K562 (cell line): ENCODE measurements at regions not wholly inside any gene's neighbourhood (a gene's known extent, or its start where the extent isn't known, plus 50 kb on each side); places are given as distances from the start of the nearest gene placed in this dataset.

Experiments
- CREB1 ChIP-seq, 2 experiments: sonication (generic) in 1 of 2; formaldehyde crosslinking in 1 of 2; IDR thresholded peaks; 2 replicates each; pipeline versions ENCODE4 v1.6.1 to v1.8.0; 2012 to 2022; ENCODE audit warnings: inconsistent platforms in 1 of 2, mild to moderate bottlenecking in 1 of 2, missing genetic modification reagents in 1 of 2, moderate library complexity in 1 of 2
- E2F1 ChIP-seq: sonication (generic); formaldehyde crosslinking; IDR thresholded peaks from 2 replicates; pipeline ENCODE4 v1.8.1; 2023; ENCODE audit warnings: mild to moderate bottlenecking, missing genetic modification reagents, moderate library complexity
- JUNB ChIP-seq: fragments of 450-650 bp; formaldehyde crosslinking; conservative IDR thresholded peaks from 2 replicates; pipeline ENCODE4 v1.4.0; 2020; ENCODE audit warnings: mild to moderate bottlenecking
- SMARCE1 ChIP-seq: fragments of 450-650 bp; IDR thresholded peaks from 2 replicates; pipeline ENCODE4 v1.7.1; 2016; ENCODE audit warnings: mild to moderate bottlenecking
- TF ChIP-seq, protein P1 (sequence below), 2 experiments: fragments of 450-650 bp; formaldehyde crosslinking in 1 of 2; IDR thresholded peaks; 2 replicates each; pipeline versions ENCODE4 v1.4.0 to v1.6.1; 2014 to 2020; ENCODE audit warnings: mild to moderate bottlenecking in 2 of 2, borderline replicate concordance in 1 of 2, low read depth in 1 of 2

DNA sequence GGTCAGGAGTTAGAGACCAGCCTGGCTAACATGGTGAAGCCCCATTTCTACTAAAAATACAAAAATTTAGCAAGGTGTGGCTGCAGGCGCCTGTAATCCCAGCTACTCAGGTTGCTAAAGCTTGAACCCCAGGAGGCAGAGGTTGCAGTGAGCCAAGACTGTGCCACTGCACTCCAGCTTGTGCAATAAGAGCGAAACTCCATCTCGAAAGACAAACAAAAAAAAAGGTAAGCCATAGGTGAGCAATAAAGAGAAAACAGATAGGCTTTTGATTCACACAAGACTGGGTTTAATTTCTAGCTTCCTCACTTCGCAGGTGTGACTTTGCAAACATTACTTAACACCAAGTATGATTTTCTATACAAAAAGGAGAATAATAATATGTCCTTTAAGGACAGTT is 72.3 kb upstream of the ACBD5 start:
- no peak for TF ChIP-seq JUNB (CRISPR knock-in tag)
- no peak for TF ChIP-seq CREB1 (IDR thresholded peaks at IDR 0.05)
- TF ChIP-seq CREB1 (CRISPR knock-in tag; IDR thresholded peaks at IDR 0.05): no peak
- TF ChIP-seq E2F1 (CRISPR knock-in tag): no peak
- TF ChIP-seq, protein P1, sequence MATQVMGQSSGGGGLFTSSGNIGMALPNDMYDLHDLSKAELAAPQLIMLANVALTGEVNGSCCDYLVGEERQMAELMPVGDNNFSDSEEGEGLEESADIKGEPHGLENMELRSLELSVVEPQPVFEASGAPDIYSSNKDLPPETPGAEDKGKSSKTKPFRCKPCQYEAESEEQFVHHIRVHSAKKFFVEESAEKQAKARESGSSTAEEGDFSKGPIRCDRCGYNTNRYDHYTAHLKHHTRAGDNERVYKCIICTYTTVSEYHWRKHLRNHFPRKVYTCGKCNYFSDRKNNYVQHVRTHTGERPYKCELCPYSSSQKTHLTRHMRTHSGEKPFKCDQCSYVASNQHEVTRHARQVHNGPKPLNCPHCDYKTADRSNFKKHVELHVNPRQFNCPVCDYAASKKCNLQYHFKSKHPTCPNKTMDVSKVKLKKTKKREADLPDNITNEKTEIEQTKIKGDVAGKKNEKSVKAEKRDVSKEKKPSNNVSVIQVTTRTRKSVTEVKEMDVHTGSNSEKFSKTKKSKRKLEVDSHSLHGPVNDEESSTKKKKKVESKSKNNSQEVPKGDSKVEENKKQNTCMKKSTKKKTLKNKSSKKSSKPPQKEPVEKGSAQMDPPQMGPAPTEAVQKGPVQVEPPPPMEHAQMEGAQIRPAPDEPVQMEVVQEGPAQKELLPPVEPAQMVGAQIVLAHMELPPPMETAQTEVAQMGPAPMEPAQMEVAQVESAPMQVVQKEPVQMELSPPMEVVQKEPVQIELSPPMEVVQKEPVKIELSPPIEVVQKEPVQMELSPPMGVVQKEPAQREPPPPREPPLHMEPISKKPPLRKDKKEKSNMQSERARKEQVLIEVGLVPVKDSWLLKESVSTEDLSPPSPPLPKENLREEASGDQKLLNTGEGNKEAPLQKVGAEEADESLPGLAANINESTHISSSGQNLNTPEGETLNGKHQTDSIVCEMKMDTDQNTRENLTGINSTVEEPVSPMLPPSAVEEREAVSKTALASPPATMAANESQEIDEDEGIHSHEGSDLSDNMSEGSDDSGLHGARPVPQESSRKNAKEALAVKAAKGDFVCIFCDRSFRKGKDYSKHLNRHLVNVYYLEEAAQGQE (IDR thresholded peaks at IDR 0.05; ENCODE audit: borderline replicate concordance): no peak
- TF ChIP-seq, protein P1 (CRISPR knock-in tag; IDR thresholded peaks at IDR 0.05; ENCODE audit: low read depth): no peak
- TF ChIP-seq SMARCE1: no peak
